IgD-negative memory B cell (primary cell): ENCODE measurements at regions not wholly inside any gene's neighbourhood (a gene's known extent, or its start where the extent isn't known, plus 50 kb on each side); places are given as distances from the start of the nearest gene placed in this dataset.
"Not testable (repeated sequence)": the region's sequence is repeated elsewhere in the genome, so short reads cannot be mapped to it uniquely, and the experiment has no call there.

Source experiments
- H3K27ac Mint-ChIP-seq, 3 donors: one replicate each; pipeline ENCODE4 v1.8.0; 2020 to 2022; ENCODE audit warnings: mild to moderate bottlenecking in 3 of 3, mixed read lengths in 3 of 3, moderate library complexity in 1 of 3
- H3K27me3 Mint-ChIP-seq: one replicate; pipeline ENCODE4 v1.8.0; 2021; ENCODE audit warnings: mixed read lengths
- H3K36me3 Mint-ChIP-seq: one replicate; pipeline ENCODE4 v1.8.0; 2020; ENCODE audit warnings: mild to moderate bottlenecking, mixed read lengths
- H3K4me1 Mint-ChIP-seq, 3 donors: one replicate each; pipeline ENCODE4 v1.8.0; 2020 to 2022; ENCODE audit warnings: mixed read lengths in 3 of 3, mild to moderate bottlenecking in 1 of 3
- H3K4me3 Mint-ChIP-seq, 4 donors: one replicate each; pipeline ENCODE4 v1.8.0; 2020 to 2022; ENCODE audit warnings: mild to moderate bottlenecking in 4 of 4, mixed read lengths in 4 of 4, moderate library complexity in 3 of 4
- H3K9me3 Mint-ChIP-seq, 3 donors: one replicate each; pipeline ENCODE4 v1.8.0; 2020 to 2021; ENCODE audit warnings: mixed read lengths in 3 of 3, mild to moderate bottlenecking in 1 of 3

GRCh38 chr5:118462276-118462675 lies 526.1 kb downstream of the DTWD2 start:
- not testable (repeated sequence) for H3K27ac Mint-ChIP-seq, H3K4me3 Mint-ChIP-seq, H3K36me3 Mint-ChIP-seq, H3K27me3 Mint-ChIP-seq, H3K9me3 Mint-ChIP-seq, H3K4me1 Mint-ChIP-seq

DNA sequence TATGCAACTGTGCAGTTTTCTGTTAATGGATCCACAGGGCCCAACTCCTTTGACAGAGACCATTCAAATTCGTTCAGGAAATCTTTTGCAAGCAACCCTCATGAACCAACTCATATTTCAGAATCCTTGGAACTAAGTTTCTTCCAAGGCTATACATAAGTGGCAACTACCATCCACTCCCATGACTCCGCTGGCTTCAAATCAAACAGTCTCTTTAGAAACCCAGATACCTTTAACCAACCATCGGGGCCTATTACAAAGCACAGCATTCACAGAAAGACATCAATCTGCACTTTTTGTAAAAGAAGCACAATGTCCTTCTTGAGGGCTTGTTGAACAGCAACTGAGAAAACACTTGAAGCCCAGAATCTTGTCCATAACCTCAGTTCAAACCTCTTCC lies 526.9 kb downstream of the DTWD2 start:
- Mint-ChIP-seq H3K27ac (no peak overlapping the region), H3K4me1 (no peaks in the 10 kb centered on the region), H3K36me3 (no peaks in the 10 kb centered on the region), H3K4me3 (no peak overlapping the region), H3K27me3 (no peaks in the 10 kb centered on the region), H3K9me3 (no peaks in the 10 kb centered on the region)

DNA sequence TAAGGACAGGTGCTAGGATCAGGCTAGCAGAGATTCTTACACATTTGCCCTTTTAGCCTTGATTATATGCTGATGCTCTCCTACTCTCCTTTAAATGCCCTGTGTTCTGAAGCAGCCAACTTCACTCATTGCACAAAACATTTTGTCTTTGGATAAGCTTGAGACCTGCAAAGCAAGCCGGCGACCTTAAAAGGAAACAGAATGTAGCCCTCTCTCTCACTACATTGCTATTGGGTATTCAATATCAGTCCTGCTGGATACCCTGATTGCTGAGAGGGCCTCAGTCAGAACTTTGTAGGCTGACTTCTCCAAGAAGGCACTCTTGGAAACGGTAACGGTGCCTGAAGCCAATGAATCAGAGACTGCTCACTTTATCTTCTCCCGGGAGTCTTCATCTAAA lies 528.9 kb downstream of the DTWD2 start:
- H3K36me3 Mint-ChIP-seq: no peaks in the 10 kb centered on the region
- H3K27ac Mint-ChIP-seq: peak overlapping the region in 1 of 3 donors; percentile 49
- H3K4me3 Mint-ChIP-seq: no peak overlapping the region
- no peaks in the 10 kb centered on the region for H3K27me3 Mint-ChIP-seq
- no peaks in the 10 kb centered on the region for H3K9me3 Mint-ChIP-seq
- no peaks in the 10 kb centered on the region for H3K4me1 Mint-ChIP-seq

DNA sequence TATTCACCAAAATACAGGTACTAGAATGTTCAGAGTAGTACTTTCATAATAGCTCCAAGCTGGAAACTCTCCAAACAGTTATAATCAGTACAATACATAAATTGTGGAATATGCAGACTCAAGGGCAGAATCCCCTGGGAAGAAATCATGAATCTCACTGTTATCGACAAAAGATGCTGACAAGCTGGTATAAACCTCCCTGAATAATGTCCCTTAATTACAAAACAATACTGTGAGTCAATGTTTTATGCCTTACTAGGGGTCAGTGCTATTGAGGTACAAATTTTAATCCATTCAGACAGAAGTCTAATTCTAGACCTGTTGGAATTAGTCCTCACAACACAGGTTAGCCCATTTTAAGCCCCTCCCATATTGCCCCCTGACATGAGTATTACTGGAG lies 532.3 kb downstream of the DTWD2 start:
- no peaks in the 10 kb centered on the region for H3K4me1 Mint-ChIP-seq
- no peak overlapping the region for H3K4me3 Mint-ChIP-seq
- no peaks in the 10 kb centered on the region for H3K27me3 Mint-ChIP-seq

GRCh38 chr5:118451697-118452247 lies 536.6 kb downstream of the DTWD2 start:
- H3K27ac Mint-ChIP-seq: no peak overlapping the region
- H3K9me3 Mint-ChIP-seq: no peaks in the 10 kb centered on the region
- H3K27me3 Mint-ChIP-seq: no peaks in the 10 kb centered on the region
- no peaks in the 10 kb centered on the region for H3K4me1 Mint-ChIP-seq
- H3K36me3 Mint-ChIP-seq: no peaks in the 10 kb centered on the region
- H3K4me3 Mint-ChIP-seq: no peak overlapping the region

More for the DNA sequence above, 532.3 kb downstream of the DTWD2 start:
- Mint-ChIP-seq H3K27ac (no peak overlapping the region), H3K36me3 (no peaks in the 10 kb centered on the region), H3K9me3 (no peaks in the 10 kb centered on the region)

DNA sequence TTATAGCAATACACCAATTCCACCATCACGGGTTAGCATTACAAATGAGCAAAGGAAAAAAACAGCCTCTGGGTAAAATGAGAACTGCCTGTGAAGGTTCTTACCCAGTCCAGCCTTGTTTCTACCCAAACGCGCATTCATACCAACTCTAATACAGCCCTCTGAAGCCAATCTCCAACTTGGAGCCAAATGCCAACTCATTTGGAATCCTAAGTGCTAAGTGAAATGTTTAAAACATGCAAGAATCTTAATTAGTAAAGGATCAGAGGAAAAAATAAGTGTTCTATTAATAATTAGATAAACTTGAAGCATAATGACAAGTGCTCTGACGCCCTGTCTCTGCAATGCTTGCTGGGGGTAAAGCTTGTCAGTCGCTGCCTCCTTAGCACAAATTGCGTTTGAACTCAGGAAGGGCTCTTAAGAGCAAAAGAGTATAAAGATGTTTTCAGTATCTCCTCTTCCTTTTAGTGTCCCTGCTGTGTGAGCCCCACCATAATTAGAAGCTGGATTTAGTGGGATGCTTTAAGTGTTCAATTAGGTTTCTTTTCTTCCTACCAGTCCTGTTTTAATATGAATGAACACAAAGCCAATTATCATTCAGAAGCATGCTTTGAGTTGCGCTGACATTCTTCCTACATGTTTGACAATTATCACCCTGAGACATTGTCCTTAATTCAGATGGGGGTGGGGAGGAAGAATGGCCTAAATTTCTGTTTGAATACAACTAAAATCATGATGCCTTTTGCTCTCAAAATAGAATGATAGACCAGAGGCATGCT lies 537.6 kb downstream of the DTWD2 start:
- H3K36me3 Mint-ChIP-seq: no peaks in the 10 kb centered on the region
- H3K4me3 Mint-ChIP-seq: no peak overlapping the region
- H3K27me3 Mint-ChIP-seq: no peaks in the 10 kb centered on the region
- no peaks in the 10 kb centered on the region for H3K4me1 Mint-ChIP-seq
- H3K9me3 Mint-ChIP-seq: no peaks in the 10 kb centered on the region
- no peak overlapping the region for H3K27ac Mint-ChIP-seq

GRCh38 chr5:118447350-118447749 lies 541.0 kb downstream of the DTWD2 start:
- no peaks in the 10 kb centered on the region for H3K4me1 Mint-ChIP-seq
- no peaks in the 10 kb centered on the region for H3K27me3 Mint-ChIP-seq
- H3K4me3 Mint-ChIP-seq: no peak overlapping the region
- no peak overlapping the region for H3K27ac Mint-ChIP-seq
- H3K36me3 Mint-ChIP-seq: no peaks in the 10 kb centered on the region
- no peaks in the 10 kb centered on the region for H3K9me3 Mint-ChIP-seq

- Mint-ChIP-seq H3K27me3 (peaks cover 2% of the 10 kb centered on the region), H3K36me3 (no peaks in the 10 kb centered on the region), H3K27ac (no peak overlapping the region), H3K9me3 (no peaks in the 10 kb centered on the region), H3K4me1 (no peaks in the 10 kb centered on the region), H3K4me3 (no peak overlapping the region)
Observed at GRCh38 chr5:118441956-118442355, 546.4 kb downstream of the DTWD2 start.

DNA sequence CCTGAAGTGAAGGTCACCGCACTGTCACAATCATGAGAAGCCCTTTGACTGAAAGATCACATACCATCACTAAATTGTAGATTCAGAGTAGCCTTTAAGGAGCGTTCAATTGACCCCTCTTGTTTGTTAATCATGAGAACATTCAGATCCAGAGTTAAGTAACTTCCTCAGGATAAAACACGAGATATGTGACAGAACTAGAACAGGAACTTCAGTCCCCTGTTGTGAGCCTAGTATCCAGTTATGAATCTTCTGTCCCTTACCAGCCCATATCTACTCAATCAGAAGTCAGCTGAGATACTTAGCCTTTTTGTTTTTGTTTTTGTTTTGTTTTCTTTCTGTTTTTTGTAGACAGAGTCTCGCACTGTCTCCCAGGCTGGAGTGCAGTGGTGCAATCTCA lies 547.3 kb downstream of the DTWD2 start:
- Mint-ChIP-seq H3K36me3 (no peaks in the 10 kb centered on the region), H3K27ac (no peak overlapping the region), H3K9me3 (no peaks in the 10 kb centered on the region), H3K4me3 (no peak overlapping the region), H3K4me1 (no peaks in the 10 kb centered on the region), H3K27me3 (peaks cover 2% of the 10 kb centered on the region)

DNA sequence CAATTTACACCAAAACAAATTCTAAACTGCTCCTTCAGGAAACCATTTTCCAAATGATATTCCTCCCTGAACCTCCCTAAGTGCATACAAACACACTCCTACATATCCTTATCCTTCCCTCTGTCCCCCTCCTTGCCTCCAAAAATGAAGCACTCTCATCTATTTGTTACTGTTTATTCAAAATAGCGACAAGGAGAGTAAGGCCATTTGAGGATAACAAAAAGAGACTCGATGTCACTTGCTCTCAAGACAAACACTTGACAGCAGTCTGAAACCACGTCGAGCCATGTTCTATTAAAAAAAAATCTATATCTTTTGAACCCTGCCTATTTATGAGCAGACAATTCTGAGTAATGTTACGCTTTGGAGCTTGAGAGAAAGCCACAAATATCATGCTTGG lies 547.9 kb downstream of the DTWD2 start:
- no peak overlapping the region for H3K4me3 Mint-ChIP-seq
- peaks cover 2% of the 10 kb centered on the region for H3K27me3 Mint-ChIP-seq
- no peak overlapping the region for H3K27ac Mint-ChIP-seq
- H3K9me3 Mint-ChIP-seq: no peaks in the 10 kb centered on the region
- H3K36me3 Mint-ChIP-seq: no peaks in the 10 kb centered on the region
- no peaks in the 10 kb centered on the region for H3K4me1 Mint-ChIP-seq

DNA sequence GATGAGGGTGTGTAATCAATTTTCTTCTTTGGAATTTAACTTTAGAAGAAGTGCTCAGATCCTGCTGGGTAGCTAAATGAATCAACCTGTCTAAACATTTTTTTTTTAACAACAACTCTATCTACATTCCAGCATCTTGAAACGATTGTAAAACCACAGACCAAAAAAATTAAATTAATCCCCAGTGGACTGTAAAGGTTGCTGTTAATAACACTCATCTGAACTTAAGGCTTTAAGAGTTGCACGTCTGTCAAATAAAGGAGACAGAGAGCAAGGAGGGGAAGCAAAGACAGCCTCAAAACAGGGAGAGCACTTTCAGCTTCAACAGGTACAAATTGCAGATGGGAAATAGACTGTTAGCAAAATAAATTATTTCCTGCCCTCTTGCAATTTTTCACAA lies 548.5 kb downstream of the DTWD2 start:
- Mint-ChIP-seq H3K9me3 (no peaks in the 10 kb centered on the region), H3K27me3 (peaks cover 2% of the 10 kb centered on the region), H3K4me1 (no peaks in the 10 kb centered on the region), H3K36me3 (no peaks in the 10 kb centered on the region), H3K27ac (no peak overlapping the region), H3K4me3 (no peak overlapping the region)

DNA sequence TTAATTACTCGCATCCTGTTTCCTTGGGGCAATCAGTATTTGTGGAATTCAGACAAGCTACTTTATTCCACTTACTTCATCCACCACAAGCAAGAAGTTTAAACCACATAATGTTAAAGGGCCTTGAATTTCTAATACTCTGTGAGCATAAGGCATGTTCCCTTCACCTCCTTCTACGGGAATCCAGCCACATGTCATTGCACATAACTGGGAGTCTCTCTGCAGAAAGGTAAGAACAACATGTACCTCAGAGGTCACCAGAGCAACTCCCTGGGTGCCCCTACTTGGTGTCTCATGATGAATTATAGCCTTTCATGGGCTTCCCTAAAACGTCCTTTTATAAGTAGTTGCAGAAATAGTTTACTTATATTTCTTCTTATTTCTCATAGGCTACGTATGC lies 553.2 kb downstream of the DTWD2 start:
- Mint-ChIP-seq H3K27ac (no peak overlapping the region), H3K4me1 (no peaks in the 10 kb centered on the region), H3K36me3 (peaks cover 1% of the 10 kb centered on the region), H3K27me3 (no peaks in the 10 kb centered on the region), H3K4me3 (no peak overlapping the region), H3K9me3 (no peaks in the 10 kb centered on the region)

DNA sequence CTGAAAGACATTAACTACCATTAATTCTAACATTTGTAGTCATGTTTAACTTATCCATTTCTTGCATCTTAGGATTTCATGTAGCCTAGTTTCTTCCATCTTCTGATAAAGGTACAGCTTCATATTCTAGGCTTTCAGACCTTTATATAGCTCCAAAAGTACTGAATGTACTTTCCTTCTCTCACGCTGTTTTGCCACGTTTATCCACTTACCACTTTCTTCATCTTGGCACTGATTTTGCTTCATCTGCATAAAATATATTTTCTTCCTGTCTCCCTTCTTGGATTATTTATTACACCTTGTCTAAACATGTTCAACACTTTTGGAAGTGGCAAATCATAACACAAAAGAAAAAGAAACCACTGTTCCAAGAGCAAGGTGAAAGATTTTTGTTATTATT lies 553.8 kb downstream of the DTWD2 start:
- Mint-ChIP-seq H3K27me3 (no peaks in the 10 kb centered on the region), H3K36me3 (peaks cover 1% of the 10 kb centered on the region), H3K4me1 (no peaks in the 10 kb centered on the region), H3K4me3 (no peak overlapping the region), H3K9me3 (no peaks in the 10 kb centered on the region), H3K27ac (no peak overlapping the region)

- Mint-ChIP-seq H3K27ac (no peak overlapping the region), H3K4me1 (no peaks in the 10 kb centered on the region), H3K4me3 (no peak overlapping the region), H3K9me3 (peaks cover 0 to 3% (median 0%) of the 10 kb centered on the region in 3 donors), H3K27me3 (no peaks in the 10 kb centered on the region), H3K36me3 (peaks cover 1% of the 10 kb centered on the region)
Observed at GRCh38 chr5:118430076-118430475, 558.3 kb downstream of the DTWD2 start.

DNA sequence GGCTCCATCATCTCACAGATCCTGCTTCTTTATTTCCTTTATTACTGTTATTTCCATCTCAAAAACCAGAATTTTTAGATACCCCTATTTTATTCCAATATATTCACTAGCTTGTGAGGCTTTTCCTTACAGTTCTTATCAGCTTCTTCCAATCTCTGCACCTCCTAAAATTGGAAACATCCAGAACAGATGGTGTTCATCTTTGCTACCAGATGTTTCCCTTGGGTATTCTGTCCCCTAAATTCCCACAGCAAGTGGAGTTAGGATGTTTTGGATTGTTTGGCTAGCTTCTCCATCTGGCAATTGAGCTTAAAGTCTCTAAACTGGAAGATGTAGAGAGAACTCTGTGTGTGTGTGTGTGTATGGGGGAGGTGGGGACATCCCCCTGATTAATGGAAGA lies 580.4 kb downstream of the DTWD2 start:
- H3K36me3 Mint-ChIP-seq: no peaks in the 10 kb centered on the region
- no peaks in the 10 kb centered on the region for H3K27me3 Mint-ChIP-seq
- H3K4me3 Mint-ChIP-seq: no peak overlapping the region
- no peak overlapping the region for H3K27ac Mint-ChIP-seq
- H3K4me1 Mint-ChIP-seq: no peaks in the 10 kb centered on the region
- H3K9me3 Mint-ChIP-seq: peaks cover 0 to 5% (median 0%) of the 10 kb centered on the region in 3 donors

DNA sequence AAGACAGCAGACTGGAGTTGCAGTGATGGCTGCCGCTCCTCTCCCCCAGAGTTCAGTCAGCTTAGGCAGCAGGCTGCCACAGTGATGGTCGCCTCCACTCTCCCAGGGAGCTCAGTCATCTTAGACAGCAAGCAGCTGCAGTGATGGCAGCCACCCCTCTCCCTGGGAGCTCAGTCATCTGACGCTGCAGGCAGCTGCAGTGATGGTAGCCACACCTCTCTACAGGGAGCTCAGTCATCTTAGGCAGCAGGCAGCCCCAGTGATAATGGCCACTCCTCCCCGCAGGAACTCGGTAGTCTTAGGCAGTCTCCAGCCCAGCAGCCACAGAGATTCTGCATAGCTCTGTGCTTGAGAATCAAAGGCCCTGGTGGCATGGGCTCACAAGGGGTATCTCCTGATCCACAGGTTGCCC lies 582.7 kb downstream of the DTWD2 start:
- H3K27me3 Mint-ChIP-seq: no peaks in the 10 kb centered on the region
- H3K4me1 Mint-ChIP-seq: peaks cover 0 to 1% (median 0%) of the 10 kb centered on the region in 3 donors

More for the DNA sequence above, 582.7 kb downstream of the DTWD2 start:
- no peak overlapping the region for H3K27ac Mint-ChIP-seq
- H3K9me3 Mint-ChIP-seq: peaks cover 5 to 9% (median 5%) of the 10 kb centered on the region in 3 donors
- H3K4me3 Mint-ChIP-seq: no peak overlapping the region
- no peaks in the 10 kb centered on the region for H3K36me3 Mint-ChIP-seq
